ENCODE measurements at regions not wholly inside any gene's neighbourhood (a gene's known extent, or its start where the extent isn't known, plus 50 kb on each side); places are given as distances from the start of the nearest gene placed in this dataset.
"Not testable (repeated sequence)": the region's sequence is repeated elsewhere in the genome, so short reads cannot be mapped to it uniquely, and the experiment has no call there.

GRCh38 chr18:59038295-59039039 is 101.2 kb upstream of the SEC11C start:
- no peak for DNase-seq

DNA sequence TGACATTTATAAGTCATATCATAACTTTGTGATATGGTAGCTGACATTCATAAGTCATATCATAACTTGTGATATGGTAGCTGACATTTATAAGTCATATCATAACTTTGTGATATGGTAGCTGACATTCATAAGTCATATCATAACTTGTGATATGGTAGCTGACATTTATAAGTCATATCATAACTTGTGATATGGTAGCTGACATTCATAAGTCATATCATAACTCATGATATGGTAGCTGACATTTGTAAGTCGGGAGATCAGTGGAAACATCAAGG is 100.7 kb upstream of the SEC11C start:
- DNase-seq = not testable (repeated sequence)

DNA sequence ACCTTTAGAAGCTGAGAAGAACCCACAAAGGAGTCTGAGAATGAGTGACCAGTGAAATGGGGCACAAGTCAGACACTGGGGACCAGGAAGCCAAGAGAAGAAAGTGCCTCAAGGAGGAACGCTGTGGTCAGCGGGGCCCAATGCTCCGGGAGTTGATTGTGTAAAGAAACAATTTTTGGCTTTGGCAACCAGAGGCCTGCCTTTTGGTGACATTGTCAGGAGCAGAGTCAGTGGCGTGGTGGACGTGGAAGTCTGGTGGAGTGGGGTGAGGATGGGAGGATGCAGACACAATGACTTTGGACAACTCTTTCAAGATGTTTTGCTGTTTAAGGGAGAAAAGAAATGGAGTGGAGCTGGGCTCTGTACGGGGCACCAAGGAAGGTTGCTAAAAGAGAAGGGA is 100.2 kb upstream of the SEC11C start:
- DNase-seq = no peak

DNA sequence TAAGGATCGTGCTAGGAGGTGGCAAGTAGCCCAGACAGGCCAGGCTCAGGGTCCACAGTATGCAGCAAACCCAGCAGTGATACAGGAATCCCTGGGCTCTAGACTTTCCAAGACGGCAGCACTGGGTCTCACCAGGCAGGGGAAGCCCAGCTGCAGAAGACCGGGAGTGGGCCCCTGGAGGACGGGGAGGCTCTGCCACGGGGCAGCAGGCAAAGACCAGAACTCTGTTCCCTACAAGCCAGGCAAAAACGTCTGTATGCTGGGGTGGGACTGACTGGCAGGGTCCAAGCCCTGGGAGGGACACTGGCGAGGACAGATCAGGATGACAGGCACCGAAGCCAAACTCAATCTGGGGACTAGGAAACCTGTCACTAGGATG is 98.9 kb upstream of the SEC11C start:
- no peak for DNase-seq

GRCh38 chr18:59041296-59041695 is 98.4 kb upstream of the SEC11C start:
- no peak for DNase-seq

DNA sequence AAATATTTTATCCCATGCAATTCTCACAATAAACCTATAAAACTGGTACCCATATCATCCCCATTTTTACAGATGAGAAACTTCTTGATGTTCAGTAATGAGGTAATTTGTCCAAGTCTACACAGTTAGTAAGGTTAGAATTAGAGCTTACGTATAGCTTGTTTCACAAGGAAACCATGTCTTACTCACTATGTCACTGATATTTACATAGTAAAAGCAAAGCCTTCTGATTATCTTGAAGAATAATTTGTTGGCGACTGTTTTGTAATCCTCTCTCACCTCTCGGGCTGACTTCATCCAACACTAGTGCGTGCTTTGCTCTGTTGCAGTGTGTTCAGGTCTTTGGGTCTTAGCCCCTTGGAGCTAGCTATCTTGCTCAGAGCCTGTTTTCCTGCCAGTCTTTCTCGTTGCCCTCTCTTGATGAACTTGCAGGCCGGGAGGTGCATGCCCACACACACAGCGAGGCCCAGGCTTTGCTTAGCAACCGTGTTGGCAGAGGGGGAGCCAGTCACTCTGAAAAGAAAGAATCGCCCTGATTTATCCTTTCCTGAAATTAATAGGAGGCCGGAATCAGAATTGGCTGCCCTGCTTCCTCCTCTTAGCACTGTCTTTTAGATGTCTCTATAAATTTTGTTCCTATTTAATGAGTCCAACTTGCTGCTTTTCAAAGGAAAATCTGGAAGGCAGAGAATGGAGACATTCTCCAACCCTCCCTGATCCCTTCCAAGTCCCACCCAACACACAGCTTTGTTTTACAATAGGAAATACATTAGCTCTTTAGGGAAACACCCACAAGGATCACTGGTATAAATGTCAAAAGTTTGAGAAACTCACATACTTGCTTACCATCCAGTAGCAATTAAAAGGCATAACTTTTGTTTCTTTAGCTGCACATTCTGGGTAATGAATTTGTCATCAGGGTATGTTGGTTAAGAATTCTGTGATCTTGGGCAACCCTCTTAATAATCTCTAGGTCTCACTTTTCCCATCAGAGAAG is 97.6 kb upstream of the SEC11C start:
- DNase-seq = no peak

GRCh38 chr18:59044855-59045254 is 94.8 kb upstream of the SEC11C start:
- DNase-seq = no peak

- DNase-seq = no peak
Measured at GRCh38 chr18:59047321-59048047, 92.2 kb upstream of the SEC11C start.

GRCh38 chr18:59048048-59048363 is 91.7 kb upstream of the SEC11C start:
- DNase-seq = no peak

- no peak for DNase-seq
Measured at GRCh38 chr18:59048378-59048777, 91.3 kb upstream of the SEC11C start.

GRCh38 chr18:59049721-59050660 is 89.7 kb upstream of the SEC11C start:
- DNase-seq = no peak

- no peak for DNase-seq
Measured at GRCh38 chr18:59050661-59051057, 89.0 kb upstream of the SEC11C start.

GRCh38 chr18:59051470-59052165 is 88.1 kb upstream of the SEC11C start:
- no peak for DNase-seq

- no peak for DNase-seq
Measured at GRCh38 chr18:59052965-59053820, 86.5 kb upstream of the SEC11C start.

DNA sequence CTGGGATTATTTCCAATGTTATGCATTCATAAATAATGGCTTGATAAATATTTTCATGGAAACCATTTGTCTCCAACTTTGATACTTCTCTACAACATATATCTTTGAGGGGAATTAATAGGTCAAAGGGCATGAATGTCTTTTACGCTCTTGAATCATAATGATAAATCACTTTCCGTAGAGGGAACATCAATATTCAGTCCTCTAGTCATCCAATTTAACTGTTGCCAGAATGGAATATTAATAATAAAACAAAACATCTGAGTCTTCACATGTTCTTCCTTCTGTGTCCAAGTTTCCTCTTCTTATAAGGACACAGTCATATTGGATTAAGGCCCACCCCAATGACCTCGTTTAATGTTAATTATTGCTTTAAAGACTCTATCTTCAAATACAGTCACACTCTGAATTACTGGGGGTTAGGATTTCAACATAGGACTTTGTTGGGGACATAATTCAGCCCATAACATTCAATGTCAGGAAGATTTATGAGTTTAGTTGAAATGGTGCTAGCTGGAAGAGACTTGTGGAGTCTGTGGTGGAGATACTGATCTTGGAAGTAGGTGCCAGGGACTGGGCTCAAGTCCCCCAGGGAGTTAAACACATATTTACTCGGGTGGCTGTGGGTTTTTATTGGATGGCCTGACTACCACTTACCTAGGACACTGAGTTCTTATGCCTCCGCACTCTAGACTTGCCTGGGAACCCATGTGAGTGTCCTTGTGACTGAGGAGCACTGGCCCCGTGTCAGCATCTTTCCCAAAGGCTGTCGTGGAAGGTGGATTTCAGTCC is 85.0 kb upstream of the SEC11C start:
- no peak for DNase-seq

- DNase-seq = no peak
Measured at GRCh38 chr18:59055345-59056032, 84.2 kb upstream of the SEC11C start.

DNA sequence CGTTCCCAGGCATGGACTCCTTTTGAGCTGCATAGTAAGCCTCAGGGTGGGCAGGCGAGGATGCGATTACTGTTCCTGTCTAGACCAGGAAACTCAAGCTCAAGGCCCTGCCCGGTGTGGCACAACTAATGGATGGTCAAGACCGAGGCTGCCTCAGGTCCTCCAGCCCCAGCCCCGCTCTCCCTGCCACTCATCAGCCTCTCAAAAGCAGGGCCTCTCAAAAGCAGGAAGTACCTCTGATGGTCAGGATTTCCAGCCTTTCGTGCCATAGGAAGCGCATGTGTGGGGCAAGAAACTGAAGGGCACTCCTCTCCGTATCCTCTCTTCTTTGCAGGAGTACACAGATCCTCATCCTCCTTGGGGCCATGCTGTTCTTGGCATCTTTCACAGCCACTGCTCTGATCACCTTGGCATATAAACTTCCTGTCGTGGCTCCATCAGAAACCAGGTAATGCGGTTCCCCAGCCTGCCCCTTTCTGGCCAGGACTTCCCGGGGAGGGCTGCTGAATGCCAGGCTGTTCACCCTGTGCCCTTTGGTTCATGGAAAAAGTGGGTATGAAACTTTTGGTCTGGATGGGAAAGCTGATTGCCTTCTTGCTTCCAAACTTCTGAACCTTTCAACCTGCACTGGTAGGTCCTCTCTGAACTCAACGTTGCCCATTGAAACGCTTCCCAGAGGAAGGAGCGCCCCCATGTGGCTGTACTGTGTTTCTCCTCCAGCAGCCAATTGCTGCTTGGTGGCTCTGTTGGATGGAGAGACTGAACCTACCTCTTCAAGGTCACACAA is 82.8 kb upstream of the SEC11C start:
- no peak for DNase-seq

DNA sequence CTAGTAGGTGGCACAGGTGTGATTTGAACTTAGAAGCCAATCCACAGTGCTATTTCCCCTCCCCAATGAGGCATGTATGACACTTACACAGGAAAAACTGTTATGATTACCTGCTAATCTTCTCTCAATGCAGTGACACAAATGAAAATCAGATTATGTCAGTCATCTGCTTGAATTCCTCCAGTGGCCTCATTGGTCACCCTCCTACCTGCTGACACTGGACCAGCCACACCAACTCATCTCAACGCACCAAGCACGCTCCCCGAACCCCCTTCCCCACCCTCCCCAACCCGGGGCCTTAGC is 82.2 kb upstream of the SEC11C start:
- no peak for DNase-seq

DNA sequence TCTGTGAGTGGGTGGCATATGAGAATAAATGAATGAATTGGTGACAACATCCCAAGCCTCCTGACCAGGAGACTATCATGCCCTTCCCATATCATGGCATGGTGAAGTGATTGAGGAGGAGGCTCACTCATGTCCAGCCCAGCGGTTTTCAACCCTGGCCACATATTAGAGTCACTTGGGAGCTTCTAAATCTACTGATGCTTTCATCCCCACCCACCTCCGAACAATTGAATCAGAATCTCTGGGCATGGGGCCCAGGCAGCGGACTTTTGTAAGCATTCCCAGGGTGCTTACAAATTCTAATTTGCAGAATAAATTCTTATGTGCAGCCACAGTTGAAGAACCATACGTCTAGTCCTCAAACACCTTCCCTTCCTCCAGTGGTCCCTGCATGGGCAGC is 81.7 kb upstream of the SEC11C start:
- DNase-seq = no peak
